NCI-H2227 (cell line): ENCODE measurements at regions not wholly inside any gene's neighbourhood (a gene's known extent, or its start where the extent isn't known, plus 50 kb on each side); places are given as distances from the start of the nearest gene placed in this dataset.

Source experiments
- DNase-seq: peaks from one replicate; lab custom pipeline; 2025; ENCODE audit not compliant: unreplicated experiment; lab: John Stamatoyannopoulos, UW

DNA sequence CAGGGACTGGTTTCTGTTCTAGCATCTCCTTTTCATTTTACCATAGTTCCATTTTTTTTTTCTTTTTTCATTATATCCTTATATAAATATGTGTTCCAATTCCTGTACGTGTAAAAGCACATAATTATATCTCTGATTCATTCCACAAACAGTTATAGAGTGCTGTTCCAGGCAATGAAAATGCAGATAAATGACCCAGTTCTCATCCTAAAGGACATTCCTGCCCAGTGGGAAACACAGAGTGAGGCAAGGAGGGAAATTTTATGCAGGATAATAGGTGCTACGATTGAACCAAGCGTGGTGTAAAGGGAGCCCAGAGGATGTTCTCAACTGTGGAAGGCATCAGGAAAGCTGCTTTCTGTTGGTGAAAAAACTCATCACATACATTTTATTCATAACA, 408.1 kb downstream of the GATA3 start:
- DNase-seq = no peak

DNA sequence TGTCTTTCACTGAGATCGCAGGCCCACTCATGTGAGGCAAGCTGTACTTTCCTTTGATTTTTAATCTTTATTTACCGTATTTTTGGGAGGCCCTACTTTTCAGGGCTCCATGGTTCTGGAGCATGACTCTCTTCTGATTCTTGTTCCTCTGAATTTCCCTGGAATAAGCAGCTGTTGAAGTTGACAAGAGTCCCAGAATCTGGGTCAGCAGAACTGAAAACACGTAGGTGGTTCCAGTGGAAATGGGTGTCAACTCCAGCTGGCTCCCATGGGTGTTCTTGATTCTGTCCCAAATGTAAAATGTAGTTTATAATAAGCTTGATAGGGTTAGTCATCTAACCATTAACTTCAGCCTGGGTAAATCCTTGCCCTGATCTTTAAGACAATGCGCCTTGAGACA, 409.4 kb downstream of the GATA3 start:
- no peak for DNase-seq

DNA sequence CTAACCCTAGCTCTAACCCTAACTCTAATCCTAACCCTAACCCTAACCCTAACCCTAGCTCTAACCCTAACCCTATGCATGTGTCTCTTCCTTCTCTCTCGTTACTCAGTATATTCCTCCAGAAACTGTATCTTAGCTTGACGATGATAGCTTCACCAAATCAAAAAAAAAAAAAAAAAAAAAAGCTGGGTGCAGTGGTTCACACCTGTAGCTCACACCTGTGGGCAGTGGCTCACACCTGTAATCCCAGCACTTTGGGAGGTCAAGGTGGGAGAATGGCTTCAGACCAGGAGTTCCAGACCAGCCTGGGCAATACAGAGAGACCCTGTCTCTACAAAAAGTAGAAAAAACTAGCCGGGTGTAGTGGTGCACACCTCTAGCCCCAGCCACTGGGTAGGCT, 414.0 kb downstream of the GATA3 start:
- no peak for DNase-seq

DNA sequence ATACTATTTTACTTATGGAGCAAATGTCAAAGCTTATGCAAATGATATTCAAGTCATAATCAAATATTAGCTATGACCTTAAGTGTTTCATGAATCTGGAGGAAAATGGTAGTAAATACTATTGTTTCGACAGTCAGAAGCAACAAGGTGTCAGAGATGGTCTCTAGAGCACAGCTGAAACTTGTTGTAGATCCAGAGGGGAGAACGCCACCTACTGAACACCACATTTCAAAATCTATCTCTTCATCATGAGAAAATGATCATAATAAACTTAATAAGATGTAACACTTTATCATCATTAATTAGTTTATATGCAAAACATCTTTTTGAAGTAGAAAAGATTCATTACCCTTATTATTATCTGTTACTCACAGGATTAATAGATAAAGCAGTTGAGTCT, 418.7 kb downstream of the GATA3 start:
- DNase-seq = no peak

DNA sequence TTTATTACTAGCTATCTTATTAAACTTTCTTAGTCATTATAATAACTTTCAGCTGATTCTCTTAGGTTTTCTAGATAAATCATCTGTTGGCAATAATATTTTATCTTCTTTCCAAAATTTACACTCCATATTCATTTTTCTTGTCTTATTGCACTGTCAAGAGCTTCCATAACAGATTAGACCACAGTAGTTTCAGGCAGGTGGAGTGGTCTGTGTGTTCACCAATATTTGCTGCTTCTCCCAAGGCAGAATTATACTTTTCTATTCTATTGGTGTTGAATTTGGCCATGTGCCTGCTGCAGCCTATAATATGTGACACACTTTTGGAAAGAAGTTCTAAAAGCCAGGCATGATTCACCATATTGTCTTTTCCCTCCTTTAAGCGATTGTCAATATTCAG, 422.8 kb downstream of the GATA3 start:
- DNase-seq = no peak

DNA sequence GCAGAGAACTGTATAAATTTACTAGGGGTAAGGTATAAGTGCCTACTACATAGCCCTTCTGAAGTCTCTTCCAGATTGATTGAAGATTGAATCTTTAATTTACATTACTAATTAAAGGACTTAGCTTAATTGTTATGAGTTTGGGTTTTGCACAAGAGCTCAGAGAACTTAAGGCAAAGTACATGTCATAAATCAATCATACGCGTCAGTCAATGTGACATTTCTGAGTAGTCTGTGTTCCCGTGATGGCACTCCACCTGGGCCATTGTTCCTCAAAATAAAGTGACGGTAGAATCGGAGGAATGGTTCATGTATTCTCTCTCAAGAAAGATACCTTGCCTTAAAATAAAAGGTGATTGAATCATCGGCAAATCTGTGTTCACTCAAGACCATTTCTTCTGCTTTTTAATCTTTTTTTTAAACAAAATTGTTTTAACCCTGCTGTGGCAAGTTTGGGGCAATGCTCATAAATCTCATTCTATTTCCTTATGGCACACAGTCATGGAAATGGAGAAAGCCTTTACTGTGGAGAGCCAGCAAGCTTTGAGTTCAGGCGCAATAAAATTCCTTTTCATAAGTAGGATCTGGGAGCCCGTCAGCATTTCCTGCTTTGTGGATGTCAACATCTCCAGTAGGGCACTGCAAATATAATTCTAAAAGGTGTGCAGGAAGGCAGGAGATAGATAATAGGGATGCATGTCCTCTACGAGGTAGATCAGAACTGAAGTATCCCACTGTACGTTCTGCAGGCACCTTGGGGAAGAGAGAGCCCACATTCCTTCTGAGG, 427.4 kb downstream of the GATA3 start:
- DNase-seq = no peak

DNA sequence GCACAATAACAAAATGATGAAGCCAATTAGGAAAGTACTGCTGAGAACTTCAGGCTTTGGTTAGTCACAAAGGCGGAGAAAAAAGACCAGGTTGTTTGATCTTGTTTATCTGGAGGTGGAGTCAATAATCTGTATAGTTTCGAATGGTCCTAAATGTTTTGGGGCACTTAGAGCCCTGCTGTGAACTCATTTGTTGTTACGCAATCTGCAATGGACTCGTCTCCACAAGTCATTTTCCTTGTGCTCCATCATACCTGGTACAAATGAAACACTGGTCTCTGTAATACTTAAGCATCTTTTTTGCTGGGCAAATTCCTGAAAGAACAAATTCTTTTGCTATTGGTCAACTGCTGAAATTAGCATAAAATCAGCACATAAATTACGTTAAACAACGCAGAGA, 430.5 kb downstream of the GATA3 start:
- no peak for DNase-seq

DNA sequence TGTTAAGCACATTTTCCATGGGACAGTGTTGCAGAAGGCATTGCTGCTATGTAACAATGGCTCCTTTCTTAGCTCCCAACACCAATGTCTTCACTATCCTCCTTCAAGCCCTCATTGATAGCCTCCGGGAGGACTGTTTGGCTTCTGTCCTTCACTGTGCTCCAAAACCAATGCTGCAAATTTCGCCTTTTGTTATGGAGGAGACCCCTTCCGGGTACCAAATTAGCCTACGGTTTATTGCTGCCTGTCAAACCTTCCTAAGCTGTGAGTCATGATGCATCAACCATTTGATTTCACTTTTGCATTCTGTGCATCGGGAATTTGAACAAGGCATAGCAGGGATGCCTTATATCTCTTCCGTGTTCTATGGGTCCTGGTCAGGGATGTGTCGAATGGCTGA, 432.9 kb downstream of the GATA3 start:
- DNase-seq = no peak

DNA sequence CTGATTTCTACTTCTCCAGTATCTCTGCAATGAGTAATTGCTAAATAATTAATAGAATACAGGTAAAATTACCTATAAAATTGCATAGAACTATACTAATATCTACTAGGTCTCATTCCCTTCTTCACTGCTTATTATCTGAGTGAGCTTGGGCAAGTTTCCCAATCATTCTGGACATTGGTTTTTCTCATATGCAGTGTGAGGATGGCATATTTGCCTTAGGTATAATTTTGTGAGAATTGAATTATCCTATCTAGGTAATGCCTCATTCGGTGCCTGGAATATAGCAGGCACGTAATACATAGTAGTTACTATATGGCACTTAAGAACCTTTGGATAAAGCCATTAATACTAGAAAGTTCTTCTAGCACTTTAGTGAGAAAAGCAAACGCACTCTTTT, 434.7 kb downstream of the GATA3 start:
- DNase-seq = no peak

DNA sequence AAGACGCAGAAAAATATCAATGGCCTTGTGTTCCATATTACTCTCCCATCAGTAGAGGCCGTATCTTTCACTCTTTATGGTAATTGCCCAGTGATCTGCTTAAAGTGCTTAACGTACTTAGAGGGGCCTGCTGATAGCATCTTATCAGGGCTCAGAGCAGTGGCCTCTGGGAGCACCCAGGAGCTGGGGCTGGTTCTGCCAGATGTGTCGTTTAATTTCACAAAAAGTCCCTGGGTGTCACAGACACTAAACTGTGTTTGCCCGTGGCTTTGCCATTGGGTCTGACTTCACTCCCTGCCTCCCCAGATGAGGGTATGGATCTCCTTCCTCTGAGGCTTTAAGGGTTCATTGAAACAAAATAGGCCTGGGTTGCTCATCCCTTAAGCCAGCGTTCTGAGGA, 435.3 kb downstream of the GATA3 start:
- DNase-seq = no peak

DNA sequence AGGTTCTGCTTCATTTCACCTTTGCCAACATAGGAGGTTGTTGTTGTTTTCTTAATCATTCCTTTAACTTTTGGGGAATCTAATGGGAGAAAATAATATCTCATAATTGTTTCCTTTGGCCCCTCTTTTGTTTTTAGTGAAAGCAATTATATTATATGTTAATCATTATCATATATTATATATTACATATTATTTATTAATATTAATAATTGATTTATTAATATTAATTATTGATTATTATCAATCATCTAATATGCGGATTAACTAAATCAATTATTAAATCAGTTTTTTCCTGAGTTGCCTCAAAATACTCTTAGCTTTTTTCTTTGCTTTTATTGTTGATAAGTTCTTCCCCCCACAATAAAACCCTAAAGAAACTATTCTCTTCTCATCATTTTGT, 443.8 kb downstream of the GATA3 start:
- no peak for DNase-seq

DNA sequence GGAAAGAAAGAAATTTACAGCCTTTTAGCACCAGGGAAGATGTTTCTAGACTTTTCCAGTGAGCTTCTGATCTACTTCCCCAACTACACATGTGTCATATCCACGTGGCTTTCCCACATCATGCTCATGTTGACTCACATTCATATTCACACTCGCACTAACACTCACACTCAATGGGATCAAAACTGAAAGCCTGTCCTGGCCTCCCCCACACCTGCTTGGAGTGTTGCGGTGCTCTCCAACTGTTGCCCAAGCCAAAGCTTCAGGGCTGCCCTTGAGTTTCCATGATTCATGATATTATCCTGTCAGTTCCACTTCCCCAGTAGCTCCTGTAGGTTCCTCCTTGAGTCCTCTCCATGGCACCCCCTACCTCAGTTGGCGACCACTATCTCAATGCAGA, 444.4 kb downstream of the GATA3 start:
- DNase-seq = no peak

DNA sequence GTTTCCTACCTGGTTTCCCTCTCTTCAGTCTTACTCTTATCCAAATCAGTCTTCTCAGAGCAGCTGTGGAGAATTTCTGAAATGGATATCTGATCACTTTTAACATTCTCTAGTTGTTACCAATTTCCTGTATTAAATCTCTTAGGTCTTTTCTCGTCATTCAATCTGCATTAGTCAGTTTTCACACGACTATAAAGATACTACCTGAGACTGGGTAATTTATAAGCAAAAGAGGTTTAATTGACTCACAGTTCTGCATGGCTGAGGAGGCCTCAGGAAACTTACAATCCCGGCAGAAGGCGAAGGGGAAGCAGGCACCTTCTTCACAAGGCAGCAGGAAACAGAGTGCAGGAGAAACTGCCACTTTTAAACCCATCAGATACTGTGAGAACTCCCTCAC, 444.8 kb downstream of the GATA3 start:
- DNase-seq = no peak

DNA sequence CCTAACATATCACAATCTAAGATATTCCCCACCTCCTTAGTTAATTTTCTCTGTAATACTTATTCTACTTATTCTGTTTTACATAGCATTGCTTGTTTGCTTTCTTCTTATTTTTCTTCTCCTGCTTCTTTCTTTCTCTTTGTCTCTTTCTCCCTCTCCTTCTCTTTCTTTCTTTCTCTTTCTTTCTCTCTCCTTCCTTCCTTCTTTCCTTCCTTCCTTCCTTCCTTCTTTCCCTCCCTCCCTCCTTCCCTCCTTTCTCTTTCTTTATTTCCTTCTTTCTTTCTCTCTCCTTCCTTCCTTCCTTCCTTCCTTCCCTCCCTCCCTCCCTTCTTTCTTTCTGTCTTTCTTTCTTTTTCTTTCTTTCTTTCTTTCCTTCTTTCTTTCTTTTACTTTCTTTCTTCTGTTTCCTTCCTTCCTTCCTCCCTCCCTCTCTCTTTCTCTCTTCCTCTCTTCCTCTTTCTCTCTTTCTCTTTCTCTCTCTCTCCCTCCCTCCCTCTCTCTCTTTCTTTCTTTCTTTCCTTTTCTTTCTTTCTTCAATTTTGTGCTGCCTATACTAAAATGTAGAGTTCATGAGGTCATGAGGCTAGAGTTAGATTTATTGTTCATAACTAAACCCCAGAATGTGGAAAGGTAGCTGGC, 445.4 kb downstream of the GATA3 start:
- no peak for DNase-seq

DNA sequence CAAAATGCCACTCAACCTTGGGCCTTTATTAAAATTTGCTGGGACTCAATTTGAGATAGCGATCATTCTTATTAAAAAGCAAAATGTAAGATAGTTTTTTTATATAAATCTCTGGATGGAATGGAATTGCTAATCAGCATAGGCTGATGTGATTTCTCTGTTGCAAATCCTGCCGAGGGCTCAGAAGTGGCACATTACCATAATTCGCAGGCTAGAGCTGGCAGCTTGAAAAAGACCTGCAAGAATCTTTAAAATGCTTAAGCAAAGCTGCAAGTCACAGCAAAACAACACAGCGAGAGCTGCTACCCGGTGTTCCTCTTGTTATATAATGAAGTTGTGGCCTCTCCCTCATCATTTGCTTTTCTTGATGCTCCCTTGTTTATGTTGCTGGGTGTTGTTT, 448.1 kb downstream of the GATA3 start:
- DNase-seq = no peak

DNA sequence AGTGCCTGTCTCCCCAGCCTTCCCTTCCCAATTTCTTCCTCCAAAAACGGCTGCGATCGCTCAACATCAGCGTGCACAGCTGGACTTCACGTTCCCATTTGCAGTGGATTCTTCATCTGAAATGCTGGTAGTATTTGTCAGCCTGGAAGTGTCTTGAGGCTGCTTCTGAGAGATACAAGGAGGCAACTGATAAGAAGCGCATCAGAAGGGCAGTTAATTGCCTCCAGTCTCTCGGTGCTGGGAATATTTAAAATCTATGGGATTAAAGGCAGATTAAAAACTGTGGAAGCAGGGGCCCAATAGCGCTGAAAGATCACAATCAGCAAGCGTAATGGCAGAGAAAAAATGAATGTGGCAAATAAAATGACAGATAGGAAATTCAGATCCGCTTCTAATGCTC, 450.0 kb downstream of the GATA3 start:
- no peak for DNase-seq

DNA sequence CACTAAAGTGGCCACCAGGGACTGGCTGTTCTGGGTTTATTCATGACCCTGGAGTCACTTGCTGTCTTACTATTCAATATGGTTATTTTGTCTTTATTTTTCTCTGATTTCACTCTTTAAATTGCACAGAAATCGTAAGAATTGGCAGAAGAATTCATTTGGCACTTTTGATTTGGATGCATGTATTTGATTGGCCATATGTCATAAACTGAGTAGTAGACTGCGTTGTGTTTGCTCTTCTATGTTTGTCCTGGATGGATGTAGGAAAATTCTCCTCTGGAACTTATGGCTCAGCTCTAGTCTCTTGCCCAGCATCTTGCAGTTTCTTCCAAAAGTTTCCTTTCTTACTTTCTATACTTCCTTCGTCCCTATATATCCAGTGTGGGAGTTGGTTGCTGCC, 452.7 kb downstream of the GATA3 start:
- no peak for DNase-seq

DNA sequence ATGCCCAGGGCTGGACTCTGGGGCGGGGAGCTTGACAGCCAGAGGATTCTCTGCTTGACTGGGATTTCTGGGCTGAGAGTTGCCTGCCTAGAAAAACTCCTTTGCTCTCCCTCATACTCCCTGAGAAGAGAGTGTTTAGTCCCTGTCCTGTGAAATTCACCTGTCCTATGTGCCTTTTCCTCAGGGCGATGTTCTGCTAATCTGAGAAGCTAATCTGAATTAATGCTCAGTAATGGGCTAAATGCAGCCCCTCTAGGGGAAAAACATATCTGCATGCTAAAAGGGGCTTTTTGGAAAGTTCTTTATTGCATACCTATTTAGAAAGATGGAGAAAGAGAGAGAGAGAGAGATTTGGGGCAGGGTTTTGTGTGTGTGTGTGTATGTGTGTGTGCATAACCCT, 454.4 kb downstream of the GATA3 start:
- DNase-seq = no peak

DNA sequence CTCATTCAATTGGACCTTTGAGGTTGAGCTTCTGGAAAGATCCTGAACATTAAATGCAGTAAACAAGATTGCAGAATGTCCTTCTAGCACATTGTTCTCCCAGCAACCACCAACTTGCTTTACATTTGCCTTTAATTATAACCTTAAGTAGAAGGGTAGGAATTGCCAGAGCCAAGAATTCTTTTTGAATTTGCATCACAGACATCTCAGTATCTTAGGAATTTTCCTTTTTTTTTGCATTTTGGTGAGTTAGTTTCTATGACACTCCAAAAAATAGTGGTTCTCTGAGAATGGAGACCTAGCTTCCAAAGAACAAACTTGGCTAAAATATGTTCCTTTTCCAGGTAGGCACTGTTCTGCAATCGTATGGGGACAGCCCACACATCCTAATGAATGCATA, 456.0 kb downstream of the GATA3 start:
- no peak for DNase-seq

DNA sequence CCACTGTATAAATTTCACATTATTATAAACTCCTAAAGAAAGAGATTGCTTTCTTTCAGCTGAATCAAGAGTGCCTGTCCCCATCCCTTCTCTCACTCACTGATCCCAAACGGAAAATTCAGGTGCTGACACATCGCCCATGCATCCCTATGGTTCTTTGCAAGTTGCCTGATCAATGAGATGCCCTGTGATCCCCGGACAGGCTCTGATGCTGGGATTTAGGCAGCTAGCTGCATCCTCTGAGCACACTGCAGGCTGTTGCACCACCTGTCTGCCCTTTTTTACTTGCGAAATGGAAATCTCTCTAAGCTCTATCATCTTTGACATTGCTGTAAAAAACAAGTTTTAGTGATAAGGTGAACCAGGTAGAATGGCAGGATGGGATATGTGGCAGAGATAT, 456.5 kb downstream of the GATA3 start:
- DNase-seq = no peak

DNA sequence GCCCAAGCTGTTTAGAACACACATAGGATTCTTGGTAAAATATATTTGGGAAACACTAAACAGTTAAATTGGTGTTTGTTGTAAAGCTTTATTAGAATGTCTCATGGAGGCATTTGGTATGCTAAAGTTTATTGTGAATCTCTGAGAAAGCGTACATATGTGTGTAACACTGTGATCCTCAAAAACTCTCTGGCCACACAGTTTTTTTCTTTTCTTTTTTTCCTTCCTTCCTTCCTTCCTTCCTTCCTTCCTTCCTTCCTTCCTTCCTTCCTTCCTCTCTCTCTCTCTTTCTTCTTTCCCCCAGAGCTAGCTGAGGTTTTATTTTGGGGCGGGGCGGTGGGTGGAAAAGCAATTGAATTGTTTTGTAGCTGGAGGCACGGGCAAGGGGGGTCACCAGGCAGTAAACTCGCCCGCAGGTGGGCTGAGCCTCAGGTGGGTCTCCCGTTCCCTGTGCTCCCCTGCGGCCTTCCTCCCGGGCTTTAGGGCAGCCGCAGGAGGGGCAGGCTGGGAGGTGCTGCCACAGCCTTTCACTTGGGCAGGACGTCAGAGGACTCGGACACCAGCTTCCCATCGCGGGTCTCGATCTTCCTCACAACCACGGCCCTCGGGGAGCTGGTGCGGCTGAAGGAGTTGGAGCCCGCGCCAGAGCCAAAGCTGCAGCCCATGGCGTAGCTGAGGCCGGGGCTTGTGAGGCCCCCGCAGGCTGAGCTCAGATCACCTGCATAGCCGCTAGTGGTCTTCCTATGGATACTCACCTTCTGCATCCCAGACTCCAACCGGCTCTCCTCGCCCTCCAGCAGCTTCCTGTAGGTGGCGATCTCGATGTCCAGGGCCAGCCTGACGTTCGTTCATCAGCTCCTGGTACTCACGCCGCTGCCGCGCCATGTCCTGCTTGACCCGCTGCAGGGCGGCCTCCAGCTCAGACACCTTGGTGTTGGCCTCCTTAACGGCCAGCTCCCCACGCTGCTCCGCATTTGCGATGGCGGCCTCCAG, 459.0 kb downstream of the GATA3 start:
- DNase-seq = no peak

DNA sequence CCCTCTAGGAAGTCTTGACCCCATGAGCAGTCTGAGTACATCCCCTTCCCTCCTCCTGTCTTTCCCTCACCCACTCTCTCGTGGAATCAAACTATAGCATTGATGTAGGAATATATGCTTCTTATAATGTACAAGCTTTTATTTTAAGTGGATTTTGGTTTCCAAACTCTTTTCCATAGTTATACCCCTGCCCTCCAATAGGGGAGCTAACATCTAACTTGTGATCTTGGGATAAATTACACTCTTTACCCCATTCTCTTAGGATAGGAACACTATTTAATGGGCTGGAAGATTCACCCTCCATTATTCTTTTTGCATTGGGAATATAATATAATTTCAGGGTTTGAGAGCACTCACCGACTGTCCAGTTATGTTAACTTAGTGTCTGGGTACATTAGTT, 465.9 kb downstream of the GATA3 start:
- DNase-seq = no peak
